GM21528 (cell line): ENCODE measurements at regions not wholly inside any gene's neighbourhood (a gene's known extent, or its start where the extent isn't known, plus 50 kb on each side); places are given as distances from the start of the nearest gene placed in this dataset.

Experiments used
- ATAC-seq: cut with Tn5 transposase; IDR thresholded peaks from one replicate; pipeline ENCODE4 v1.9.1; 2021; ENCODE audit warnings: mild to moderate bottlenecking, moderate library complexity; ENCODE audit not compliant: unreplicated experiment, low FRiP score

DNA sequence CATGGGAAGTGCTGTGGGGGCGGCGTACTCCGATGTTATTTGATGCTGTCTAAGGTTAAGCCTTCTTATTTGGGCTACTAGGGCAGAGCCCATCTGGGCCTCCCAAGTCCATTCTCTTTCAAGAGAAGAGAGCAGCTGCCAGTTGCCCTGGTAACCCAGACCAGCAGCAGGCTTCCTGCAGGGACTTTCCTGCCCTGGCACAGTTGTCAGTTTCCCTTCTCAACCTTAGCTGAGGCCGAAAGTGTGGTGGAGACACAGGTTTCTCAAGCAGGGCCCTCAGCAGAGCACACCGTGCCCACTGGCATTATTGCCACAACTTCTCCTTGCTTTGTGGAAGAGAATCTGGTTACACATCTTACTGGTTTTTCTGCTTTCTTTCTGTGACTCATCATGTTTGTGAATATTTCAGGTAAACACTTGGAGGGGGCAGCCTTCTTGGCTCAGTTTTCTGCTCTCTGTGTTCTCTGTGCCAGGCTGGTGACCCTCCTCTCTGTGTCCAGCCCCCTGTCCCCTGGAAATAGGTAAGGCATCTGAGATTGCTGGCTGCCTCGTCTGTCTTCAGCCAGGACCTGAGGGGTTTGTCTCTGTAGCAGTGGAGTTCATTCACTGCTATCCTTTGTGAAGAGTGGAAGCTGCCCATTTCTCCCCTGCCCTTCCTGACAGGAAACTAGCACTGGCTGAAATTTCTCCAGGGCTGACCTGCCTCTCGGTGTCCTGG, 111.0 kb downstream of the B3GNT2 start:
- ATAC-seq = no peak

GRCh38 chr2:62305421-62306176, 109.7 kb downstream of the B3GNT2 start:
- ATAC-seq = no peak

DNA sequence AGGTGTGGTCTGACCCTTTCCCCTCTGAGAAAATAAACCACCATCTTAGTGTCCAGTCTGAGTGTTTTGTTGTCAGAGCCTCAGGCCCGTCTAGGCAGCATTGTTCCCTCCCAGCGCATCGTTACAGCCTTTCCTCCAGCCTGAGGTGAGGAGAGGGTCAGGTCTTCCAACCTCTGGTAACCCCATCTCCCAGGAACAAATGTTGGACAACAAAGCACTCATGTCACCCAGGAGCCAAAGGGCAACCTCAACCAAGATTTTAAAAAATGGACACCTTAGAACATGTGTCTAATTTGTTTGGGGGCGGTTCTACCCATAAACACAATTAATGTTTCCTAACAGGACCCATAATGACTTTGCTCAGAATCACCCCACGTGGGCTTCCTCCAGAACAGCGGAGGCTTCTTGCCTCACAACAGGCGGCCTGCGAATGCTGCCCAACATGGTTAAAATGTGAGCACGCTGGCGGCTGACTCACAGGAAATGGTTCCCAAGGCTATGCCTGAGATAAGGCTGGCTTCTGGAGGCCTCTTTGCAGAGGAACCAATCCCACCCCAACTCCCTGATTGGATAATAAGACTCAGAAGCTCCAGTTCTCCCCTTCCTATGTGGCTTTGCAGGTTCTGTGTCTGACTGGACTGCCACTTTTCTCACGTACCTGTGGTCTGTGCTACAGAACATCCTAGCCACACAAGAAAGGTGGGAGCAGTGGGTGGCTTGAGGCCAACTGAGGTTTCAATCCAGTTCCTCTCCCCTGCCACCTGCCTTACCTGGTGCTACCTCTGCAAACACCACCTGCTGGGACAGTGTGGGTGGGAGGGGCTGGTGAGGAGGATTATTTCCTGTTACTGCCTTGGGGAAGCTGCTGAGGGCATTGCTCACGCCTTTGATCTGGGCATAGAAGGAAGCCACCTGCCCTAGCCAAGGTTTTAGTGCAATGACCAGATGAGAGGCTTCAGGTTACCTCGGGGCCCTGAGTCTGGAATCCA, 108.8 kb downstream of the B3GNT2 start:
- no peak for ATAC-seq

GRCh38 chr2:62303788-62304187, 107.9 kb downstream of the B3GNT2 start:
- no peak for ATAC-seq

GRCh38 chr2:62302631-62303435, 106.9 kb downstream of the B3GNT2 start:
- no peak for ATAC-seq

GRCh38 chr2:62300925-62301324, 105.0 kb downstream of the B3GNT2 start:
- no peak for ATAC-seq

DNA sequence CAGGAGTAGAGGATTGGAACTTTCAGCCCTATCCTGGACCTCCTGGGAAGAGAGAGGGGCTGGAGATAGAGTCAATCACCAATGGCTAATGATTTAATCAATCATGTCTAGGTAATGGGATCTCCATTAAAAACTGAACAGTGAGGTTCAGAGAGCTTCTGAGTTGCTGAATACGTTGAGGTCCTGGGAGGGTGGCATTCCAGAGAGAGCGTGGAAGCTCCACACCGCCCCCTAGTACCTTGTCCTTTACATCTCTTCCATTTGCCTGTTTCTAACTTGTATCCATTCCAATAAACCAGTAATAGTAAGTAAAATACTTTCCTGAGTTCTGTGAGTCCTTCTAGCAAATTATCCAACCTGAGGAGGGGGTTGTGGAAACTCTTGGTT, 101.7 kb downstream of the B3GNT2 start:
- no peak for ATAC-seq

DNA sequence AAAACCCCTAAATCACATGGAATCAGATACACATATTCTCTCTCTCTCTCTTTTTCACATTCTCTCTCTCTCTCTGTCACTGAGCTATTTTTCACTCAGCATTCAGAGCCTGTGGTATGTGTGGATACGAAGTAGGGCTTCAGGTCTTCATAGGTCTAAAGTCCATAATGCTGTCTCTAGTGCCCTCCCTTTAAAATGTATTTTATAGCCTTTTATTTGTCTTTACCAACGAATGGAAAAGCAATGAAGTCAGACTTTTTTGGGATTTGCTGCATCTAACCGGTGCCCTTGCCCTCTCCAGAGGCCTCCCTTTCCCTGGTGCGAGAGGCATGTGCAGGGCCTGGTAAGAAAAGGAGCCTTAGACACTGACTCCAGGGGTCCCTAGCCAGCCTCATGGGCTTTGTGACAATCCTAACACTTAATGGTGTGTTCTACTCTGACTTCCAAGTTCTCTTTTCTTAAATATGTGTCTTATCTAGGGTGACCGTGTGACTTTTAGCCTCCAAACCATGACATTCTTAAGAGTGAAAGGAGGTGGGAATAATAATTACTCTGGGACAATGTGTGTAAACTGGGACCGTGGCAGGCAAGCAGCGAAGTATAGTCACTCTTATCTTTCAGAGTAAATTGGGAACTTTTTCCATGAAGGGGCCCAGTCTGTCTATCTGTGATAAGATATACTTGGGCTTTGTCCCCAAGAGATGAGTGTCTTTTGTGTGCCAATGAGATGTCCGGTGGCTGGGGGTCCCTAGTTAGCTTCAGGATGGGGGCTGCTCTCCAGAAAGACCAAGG, 101.1 kb downstream of the B3GNT2 start:
- no peak for ATAC-seq

DNA sequence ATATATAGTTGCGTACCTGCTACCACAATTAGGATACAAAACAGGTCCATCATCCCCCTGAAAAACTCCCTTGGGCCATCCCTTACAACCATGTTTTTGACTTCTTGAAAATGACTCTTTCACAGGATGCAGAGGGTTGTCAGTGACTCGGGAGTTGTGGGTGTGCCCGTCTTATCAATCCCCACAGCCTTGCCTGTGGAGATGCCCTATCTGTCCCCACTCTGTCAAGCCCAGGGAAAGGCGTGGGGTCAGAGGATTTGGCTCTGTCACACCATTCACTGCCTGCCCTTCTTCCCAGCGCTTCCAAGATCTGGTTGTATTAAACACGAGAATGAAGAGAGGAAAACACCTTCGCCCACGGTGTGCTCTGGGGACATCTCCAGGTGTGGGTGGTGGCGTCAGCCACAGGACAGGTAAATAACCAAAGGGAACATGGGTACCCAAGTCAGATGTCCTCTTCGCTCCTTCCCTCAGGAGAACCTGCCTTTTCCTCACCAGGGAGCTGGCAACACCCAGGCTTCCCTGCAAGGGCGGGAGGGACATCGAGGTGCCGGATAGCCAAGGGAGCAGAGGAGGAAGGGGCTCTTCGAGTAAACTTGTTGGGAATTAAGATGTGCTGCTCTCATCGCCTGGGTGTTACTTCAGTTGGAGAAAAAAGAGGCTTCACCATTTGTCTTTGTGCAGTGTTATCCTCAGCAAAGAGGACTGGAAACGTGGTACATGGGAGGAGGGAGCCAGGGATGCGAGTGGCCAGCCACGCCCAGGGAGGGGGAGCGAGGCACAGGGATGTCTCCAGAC, 100.3 kb downstream of the B3GNT2 start:
- ATAC-seq = no peak

- peak; percentile 60 for ATAC-seq
Observed at GRCh38 chr2:62293490-62294271, 97.8 kb downstream of the B3GNT2 start.

GRCh38 chr2:62293151-62293489, 97.2 kb downstream of the B3GNT2 start:
- ATAC-seq = no peak

- ATAC-seq = no peak
Observed at GRCh38 chr2:62292190-62292589, 96.3 kb downstream of the B3GNT2 start.

GRCh38 chr2:62291517-62292137, 95.7 kb downstream of the B3GNT2 start:
- ATAC-seq = no peak

GRCh38 chr2:62291052-62291451, 95.1 kb downstream of the B3GNT2 start:
- ATAC-seq = no peak

DNA sequence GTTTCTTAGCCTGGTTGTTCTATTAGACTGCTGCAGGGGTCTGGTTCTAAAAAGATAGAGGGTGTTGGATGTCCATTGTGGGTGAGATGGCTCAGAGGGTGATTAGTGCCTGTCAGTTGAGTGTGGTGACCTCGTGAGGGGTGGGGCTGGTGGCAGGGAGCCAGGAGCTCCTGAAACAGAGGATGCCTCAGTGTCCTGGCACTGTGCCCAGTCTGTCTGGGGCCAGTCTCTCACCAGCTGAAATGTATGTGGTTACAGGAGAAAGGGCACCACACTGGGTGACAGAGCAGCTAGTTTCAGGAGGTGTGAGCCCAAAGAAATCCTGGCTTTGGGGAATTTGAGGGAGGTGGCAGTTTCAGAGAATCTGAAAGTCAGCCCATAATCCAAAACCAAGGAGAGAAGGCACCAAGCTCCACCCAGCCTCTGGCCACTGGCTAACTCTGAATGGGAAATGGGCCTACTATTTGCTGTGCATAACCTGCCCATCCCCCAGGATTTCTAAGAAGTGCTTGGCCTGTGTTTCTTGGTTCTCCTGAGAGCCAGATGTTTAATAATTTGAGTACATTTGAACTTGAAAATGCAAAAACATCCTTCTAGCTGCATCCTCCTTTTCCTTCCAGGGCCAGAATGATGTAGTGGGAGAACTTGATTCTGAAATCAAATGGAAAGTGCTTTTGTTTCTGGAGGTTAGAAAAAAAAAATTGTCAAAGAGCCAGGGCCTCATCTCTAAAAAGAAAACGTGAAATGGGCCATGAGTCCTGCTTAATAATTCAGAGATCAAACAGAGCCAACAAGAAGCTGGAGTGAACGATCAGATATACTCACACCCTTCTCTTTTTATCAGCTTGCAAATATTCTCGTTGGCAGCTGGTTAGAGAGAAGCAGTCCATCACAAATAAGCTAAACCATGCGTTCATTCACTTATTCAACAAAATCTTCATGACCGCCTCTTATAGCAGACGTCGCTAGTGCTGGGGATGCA, 92.3 kb downstream of the B3GNT2 start:
- peak; percentile 85 for ATAC-seq

DNA sequence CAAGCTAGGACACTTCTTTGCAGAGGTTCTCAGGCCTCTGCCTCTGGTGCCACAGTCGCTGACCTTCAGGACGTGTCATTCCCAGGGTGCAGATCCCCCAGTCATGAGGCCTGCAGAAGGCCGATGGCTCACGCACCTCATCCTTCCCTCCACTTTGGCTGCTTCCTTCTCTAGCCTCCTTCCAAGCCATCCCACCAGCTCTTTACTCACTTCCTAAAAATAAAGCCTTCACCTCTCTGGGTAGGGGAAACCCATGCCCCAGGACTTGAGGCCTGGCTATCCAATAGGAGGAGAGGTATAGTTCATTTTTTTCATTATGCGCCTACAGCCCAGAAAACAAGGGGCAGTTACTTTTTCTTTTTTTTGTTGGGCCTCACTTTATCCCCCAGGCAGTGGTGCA, 91.4 kb downstream of the B3GNT2 start:
- ATAC-seq = no peak
